Gastrocnemius medialis (tissue), 4 donors: ENCODE measurements at regions not wholly inside any gene's neighbourhood (a gene's known extent, or its start where the extent isn't known, plus 50 kb on each side); places are given as distances from the start of the nearest gene placed in this dataset.

Source experiments
- ATAC-seq, 2 donors: fragments of 150-250 bp; one replicate each; pipeline ENCODE4 v1.9.1; 2016
- DNase-seq, 2 donors: peaks; one replicate each; pipeline ENCODE4 v3.0.0-alpha.2; 2019
- H3K27ac ChIP-seq, 4 donors: fragments of 200-600 bp; sonication (generic); 1 replicate in 1 of 4; 2 replicates in 3 of 4; pipeline ENCODE4 v1.5.1; 2016 to 2018; ENCODE audit warnings: mild to moderate bottlenecking in 2 of 4, moderate library complexity in 1 of 4
- H3K27me3 ChIP-seq, 3 donors: fragments of 200-600 bp; sonication (generic) in 2 of 3; 1 replicate in 1 of 3; 2 replicates in 2 of 3; pipeline versions ENCODE4 v1.5.1 to v1.6.0; 2016 to 2019; ENCODE audit warnings: mild to moderate bottlenecking in 1 of 3, moderate library complexity in 1 of 3
- H3K36me3 ChIP-seq, 2 donors: fragments of 200-600 bp; sonication (generic) in 1 of 2; one replicate each; pipeline ENCODE4 v1.5.1; 2017 to 2018
- H3K4me1 ChIP-seq, 2 donors: fragments of 200-600 bp; sonication (generic) in 1 of 2; one replicate each; pipeline ENCODE4 v1.5.1; 2016 to 2017; ENCODE audit warnings: mild to moderate bottlenecking in 2 of 2
- H3K4me3 ChIP-seq, 4 donors: fragments of 200-600 bp; sonication (generic) in 3 of 4; 1 replicate in 1 of 4; 2 replicates in 3 of 4; pipeline ENCODE4 v1.5.1; 2016 to 2019; ENCODE audit warnings: mild to moderate bottlenecking in 2 of 4
- H3K9me3 ChIP-seq, 3 donors: fragments of 200-600 bp; sonication (generic) in 2 of 3; 1 replicate in 1 of 3; 2 replicates in 2 of 3; pipeline ENCODE4 v1.5.1; 2016 to 2019
- POLR2A ChIP-seq, 2 donors: fragments of 450-650 bp; IDR thresholded peaks; one replicate each; pipeline ENCODE4 v1.6.1; 2017; ENCODE audit warnings: antibody characterized with exemption in 2 of 2, mild to moderate bottlenecking in 2 of 2, moderate library complexity in 2 of 2
- in situ Hi-C, 4 donors: fragments of 200-750 bp; cut with MboI; loops; one replicate each; pipeline versions ENCODE4 v1.15.0 to v1.8.0; 2017; ENCODE audit warnings: low sequenced_read_pairs in 4 of 4
- intact Hi-C: fragments of 100-400 bp; cut with DNase I; formaldehyde crosslinking; loops from one replicate; pipeline ENCODE4 v1.15.1; 2023; ENCODE audit warnings: low total_unique reads
- TF ChIP-seq, protein P1 (sequence below), 5 experiments: fragments of 450-650 bp in 3 of 5; fragments of 200-600 bp in 2 of 5; sonication (generic) in 2 of 5; IDR thresholded peaks in 4 of 5; conservative IDR thresholded peaks in 1 of 5; 1 replicate in 4 of 5; 2 replicates in 1 of 5; pipeline ENCODE4 v1.5.1; 2016 to 2019; ENCODE audit warnings: antibody characterized with exemption in 5 of 5, mild to moderate bottlenecking in 3 of 5, moderate library complexity in 3 of 5

DNA sequence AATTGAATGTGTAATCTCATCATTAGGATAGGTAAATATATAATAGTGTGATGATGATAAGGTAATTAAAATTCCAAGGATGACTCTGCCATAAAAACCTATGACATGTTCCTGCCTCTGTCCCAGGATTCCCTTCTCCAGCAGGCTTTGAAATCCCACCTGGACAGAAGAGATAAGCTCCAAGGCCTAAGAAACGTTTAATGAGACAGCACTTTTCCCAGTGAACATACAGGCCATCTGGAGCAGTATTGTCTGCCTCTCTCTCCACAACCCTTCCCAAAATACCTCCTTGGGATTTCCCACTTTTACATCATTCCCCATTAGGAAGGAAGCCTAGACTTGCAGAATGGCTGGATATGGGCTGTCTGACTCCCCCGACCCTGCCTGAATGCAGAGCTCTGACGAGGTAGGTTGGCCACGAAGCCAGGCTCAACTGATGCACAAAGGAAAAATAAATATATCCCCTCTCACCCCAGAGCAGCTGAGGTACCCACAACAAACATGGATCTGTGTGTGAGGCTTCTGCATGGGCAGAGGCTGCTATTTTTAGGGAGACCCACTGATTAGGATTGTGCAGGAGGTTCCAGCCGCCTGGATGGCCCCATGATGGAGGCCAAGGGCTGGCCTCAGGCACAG is 71.0 kb downstream of the TMPRSS5 start:
- no peaks in the 10 kb centered on the region for H3K4me1 ChIP-seq
- no peaks in the 10 kb centered on the region for H3K27me3 ChIP-seq
- intact Hi-C loops (no loop called here), in situ Hi-C loops (no loop called here)
- ATAC-seq (no peak), DNase-seq (no peak)
- H3K36me3 ChIP-seq, result no peaks in the 10 kb centered on the region
- no peak overlapping the region for H3K4me3 ChIP-seq
- TF ChIP-seq, protein P1, sequence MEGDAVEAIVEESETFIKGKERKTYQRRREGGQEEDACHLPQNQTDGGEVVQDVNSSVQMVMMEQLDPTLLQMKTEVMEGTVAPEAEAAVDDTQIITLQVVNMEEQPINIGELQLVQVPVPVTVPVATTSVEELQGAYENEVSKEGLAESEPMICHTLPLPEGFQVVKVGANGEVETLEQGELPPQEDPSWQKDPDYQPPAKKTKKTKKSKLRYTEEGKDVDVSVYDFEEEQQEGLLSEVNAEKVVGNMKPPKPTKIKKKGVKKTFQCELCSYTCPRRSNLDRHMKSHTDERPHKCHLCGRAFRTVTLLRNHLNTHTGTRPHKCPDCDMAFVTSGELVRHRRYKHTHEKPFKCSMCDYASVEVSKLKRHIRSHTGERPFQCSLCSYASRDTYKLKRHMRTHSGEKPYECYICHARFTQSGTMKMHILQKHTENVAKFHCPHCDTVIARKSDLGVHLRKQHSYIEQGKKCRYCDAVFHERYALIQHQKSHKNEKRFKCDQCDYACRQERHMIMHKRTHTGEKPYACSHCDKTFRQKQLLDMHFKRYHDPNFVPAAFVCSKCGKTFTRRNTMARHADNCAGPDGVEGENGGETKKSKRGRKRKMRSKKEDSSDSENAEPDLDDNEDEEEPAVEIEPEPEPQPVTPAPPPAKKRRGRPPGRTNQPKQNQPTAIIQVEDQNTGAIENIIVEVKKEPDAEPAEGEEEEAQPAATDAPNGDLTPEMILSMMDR (IDR thresholded peaks at IDR 0.05 in 4 of 5, conservative IDR thresholded peaks at IDR 0.05 in 1 of 5), result no peak
- no peak for TF ChIP-seq POLR2A (IDR thresholded peaks at IDR 0.05)
- H3K27ac ChIP-seq, result no peak overlapping the region
- no peaks in the 10 kb centered on the region for H3K9me3 ChIP-seq

DNA sequence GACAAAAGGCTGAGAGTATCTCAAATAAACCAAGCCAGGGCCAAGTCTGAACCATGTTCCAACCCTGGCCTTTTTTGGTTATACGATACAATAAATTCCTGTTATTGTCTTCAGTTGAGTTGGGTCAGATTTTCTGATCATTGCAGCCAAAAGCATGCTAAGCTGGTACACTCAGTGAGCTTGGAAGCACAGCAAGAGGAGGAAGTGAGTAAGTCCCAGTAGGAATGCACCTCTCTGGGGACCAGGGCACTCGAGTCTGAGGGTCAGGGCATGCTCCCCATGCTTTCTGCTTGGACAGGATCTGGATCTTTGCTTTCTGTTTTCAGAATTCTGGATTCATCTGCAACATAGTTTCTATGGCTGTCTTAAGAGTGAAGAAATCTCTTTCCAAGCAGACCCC is 73.1 kb downstream of the TMPRSS5 start:
- Histone ChIP-seq H3K27me3 (no peaks in the 10 kb centered on the region), H3K36me3 (no peaks in the 10 kb centered on the region), H3K4me3 (no peak overlapping the region), H3K27ac (no peak overlapping the region), H3K4me1 (no peaks in the 10 kb centered on the region), H3K9me3 (no peaks in the 10 kb centered on the region)
- DNase-seq (no peak), ATAC-seq (no peak)
- intact Hi-C loops (no loop called here), in situ Hi-C loops (no loop called here)
- TF ChIP-seq, protein P1 (IDR thresholded peaks at IDR 0.05 in 4 of 5, conservative IDR thresholded peaks at IDR 0.05 in 1 of 5), result no peak
- TF ChIP-seq POLR2A (IDR thresholded peaks at IDR 0.05), result no peak

DNA sequence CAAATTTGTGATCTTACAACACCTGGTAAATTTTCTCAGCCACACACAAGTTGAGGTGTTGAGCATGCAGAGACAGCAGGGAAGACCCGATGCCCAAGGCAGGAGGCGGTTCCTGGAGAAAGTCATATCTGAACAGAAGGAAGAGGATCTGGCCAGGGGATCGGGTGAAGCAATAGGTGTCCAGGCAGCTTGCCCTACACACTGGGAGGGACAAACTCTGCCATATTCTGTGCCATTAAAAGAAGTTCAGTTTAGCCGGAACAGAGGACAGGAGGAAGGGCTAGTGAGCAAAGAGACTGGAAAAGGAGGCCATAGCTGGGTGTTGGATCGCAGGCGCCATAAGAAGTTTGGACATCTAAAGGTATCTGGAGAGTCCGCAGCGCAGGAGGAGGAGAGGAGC is 76.5 kb downstream of the TMPRSS5 start:
- Histone ChIP-seq H3K9me3 (no peaks in the 10 kb centered on the region), H3K36me3 (no peaks in the 10 kb centered on the region), H3K27me3 (no peaks in the 10 kb centered on the region), H3K4me3 (no peak overlapping the region), H3K4me1 (no peaks in the 10 kb centered on the region), H3K27ac (no peak overlapping the region)
- ATAC-seq (peak in 1 of 2 donors; percentile 84), DNase-seq (peak in 1 of 2 donors; percentile 23)
- in situ Hi-C loops, result no loop called here
- intact Hi-C loops, result no loop called here
- TF ChIP-seq, protein P1 (IDR thresholded peaks at IDR 0.05 in 4 of 5, conservative IDR thresholded peaks at IDR 0.05 in 1 of 5), result no peak
- no peak for TF ChIP-seq POLR2A (IDR thresholded peaks at IDR 0.05)

DNA sequence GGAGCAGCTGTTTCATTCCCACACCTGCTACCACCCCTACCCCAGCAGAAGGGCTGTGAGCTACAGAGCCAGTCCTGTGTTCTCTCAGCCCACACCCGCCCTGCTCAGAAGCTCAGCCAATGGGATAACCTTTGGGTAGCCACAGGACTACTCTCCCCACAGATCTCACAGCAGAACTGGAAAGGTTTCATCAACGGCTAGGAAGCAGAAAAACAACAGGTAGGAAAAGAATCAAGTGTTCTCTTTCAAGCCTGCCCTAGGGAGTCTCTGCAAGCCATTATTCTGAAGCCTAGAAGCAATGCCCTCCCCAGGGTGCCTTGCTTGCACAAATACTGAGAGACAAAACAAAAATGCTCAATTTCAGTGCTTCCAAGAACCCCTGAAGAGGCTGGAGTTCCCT is 77.2 kb downstream of the TMPRSS5 start:
- Histone ChIP-seq H3K4me1 (no peaks in the 10 kb centered on the region), H3K9me3 (no peaks in the 10 kb centered on the region), H3K4me3 (no peak overlapping the region), H3K27ac (no peak overlapping the region), H3K36me3 (no peaks in the 10 kb centered on the region), H3K27me3 (no peaks in the 10 kb centered on the region)
- in situ Hi-C loops, result no loop called here
- ATAC-seq, result no peak
- intact Hi-C loops, result no loop called here
- TF ChIP-seq, protein P1 (IDR thresholded peaks at IDR 0.05 in 4 of 5, conservative IDR thresholded peaks at IDR 0.05 in 1 of 5), result no peak
- no peak for TF ChIP-seq POLR2A (IDR thresholded peaks at IDR 0.05)
- no peak for DNase-seq

DNA sequence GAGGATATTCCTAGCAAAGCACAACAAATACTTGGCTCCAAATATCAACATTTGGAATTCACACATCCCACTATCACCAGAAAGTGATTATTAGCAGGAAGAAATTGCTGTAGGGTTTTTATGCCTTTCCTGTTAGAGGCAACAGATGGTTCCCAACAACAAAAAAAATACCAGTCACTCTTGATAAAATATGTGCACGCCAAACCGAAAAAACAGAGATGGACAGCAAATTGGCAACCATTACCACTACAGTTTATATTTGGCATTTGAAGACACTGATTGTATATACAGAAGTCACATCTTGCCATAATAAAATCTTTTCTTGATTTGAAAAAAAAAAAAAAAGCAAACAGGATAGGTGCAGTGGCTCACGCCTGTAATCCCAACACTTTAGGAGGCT is 78.2 kb downstream of the TMPRSS5 start:
- no peak for DNase-seq
- ATAC-seq, result no peak
- intact Hi-C loops (no loop called here), in situ Hi-C loops (no loop called here)
- TF ChIP-seq POLR2A (IDR thresholded peaks at IDR 0.05), result no peak
- TF ChIP-seq, protein P1 (IDR thresholded peaks at IDR 0.05 in 4 of 5, conservative IDR thresholded peaks at IDR 0.05 in 1 of 5), result no peak
- no peaks in the 10 kb centered on the region for H3K27me3 ChIP-seq
- H3K36me3 ChIP-seq, result no peaks in the 10 kb centered on the region
- no peaks in the 10 kb centered on the region for H3K4me1 ChIP-seq
- no peak overlapping the region for H3K4me3 ChIP-seq
- no peaks in the 10 kb centered on the region for H3K9me3 ChIP-seq
- H3K27ac ChIP-seq, result no peak overlapping the region
